ENCODE measurements at regions not wholly inside any gene's neighbourhood (a gene's known extent, or its start where the extent isn't known, plus 50 kb on each side); places are given as distances from the start of the nearest gene placed in this dataset.
"Not testable (repeated sequence)": the region's sequence is repeated elsewhere in the genome, so short reads cannot be mapped to it uniquely, and the experiment has no call there.

DNA sequence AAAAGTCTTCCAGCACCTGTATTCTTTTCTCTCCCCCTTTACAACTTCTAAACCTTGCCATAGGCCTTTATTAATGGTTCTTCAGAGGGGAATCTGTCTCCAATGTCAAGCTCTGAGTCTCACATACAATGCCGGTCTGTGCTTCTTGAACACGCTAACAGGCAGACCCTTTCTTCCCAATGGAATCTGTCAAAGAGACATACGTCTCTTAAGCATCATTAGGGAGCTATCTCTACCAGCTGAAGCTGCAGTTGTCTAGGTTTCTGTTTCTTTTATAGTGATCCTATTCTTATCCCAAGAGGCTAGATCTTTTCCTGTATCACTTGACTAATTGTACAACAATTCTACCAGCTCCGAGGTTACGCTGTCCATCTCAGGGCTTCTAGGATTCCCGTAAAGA, 560.8 kb upstream of the NBEA start:
- no peak for DNase-seq

DNA sequence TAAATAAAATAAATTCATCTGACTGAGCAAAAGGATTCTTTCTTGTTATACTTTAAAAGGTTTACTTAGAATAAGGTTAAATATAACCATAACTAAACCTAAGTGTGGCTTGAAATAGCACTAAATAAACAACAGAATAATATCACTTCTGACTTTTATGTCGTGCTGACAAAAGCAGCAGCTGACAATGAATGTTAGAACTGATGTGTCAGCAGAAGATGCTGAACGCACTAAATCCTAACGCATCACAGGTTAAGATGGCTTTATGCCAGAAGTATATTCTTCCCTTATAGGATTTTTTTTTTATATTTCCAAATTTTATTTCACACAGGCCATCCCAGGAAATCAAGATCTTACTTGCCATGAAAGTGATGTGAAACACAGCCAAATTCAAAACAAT, 558.3 kb upstream of the NBEA start:
- DNase-seq: no peak

DNA sequence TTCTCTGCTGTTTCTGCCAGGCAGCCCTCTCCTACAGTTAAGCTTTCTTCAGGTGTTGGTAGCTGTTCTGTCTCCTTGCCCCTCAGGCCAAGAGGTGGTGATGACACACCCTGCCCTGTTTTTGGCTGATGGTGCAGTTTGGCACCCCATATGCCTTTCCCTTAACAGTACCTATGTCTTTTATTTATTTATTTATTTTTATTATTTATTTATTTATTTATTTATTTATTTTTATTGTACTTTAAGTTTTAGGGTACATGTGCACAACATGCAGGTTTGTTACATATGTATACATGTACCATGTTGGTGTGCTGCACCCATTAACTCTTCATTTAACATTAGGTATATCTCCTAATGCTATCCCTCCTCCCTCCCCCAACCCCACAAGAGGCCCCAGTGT, 555.8 kb upstream of the NBEA start:
- DNase-seq: not testable (repeated sequence)

DNA sequence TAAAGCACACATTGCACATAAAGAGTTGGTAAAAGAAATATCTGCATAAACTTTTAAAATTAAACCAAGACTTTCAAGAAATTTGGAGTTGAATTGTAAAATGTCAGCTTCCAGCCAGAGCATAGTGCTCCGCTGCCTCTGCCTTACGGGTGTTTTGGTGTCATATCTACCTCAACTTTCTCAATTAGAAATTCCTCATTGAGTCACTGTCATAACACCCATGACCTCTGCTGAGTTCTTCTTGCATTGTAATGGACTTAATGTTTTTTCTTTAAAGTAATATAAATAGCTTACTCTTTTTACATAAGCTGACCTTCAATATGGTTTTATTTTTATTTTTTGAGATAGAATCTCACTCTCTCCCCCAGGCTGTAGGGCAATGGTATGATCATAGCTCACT, 551.0 kb upstream of the NBEA start:
- no peak for DNase-seq

DNA sequence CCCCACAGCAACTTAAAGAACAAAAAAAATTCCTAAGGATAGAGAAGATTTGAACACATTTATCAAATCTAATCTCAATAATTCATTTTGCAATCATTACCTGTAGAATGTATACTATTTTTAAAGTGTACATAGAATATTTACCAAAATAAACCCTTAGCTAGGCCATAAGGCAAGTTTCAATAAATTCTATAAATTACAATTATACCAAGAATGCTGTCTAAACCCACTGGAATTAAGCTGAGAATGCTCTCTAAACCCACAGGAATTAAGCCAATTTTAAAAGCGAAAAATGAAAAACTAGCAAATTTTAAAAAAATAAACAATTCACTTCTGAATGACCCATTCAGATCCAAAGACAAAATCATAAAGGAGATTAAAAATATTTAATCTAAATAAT, 540.4 kb upstream of the NBEA start:
- no peak for DNase-seq

DNA sequence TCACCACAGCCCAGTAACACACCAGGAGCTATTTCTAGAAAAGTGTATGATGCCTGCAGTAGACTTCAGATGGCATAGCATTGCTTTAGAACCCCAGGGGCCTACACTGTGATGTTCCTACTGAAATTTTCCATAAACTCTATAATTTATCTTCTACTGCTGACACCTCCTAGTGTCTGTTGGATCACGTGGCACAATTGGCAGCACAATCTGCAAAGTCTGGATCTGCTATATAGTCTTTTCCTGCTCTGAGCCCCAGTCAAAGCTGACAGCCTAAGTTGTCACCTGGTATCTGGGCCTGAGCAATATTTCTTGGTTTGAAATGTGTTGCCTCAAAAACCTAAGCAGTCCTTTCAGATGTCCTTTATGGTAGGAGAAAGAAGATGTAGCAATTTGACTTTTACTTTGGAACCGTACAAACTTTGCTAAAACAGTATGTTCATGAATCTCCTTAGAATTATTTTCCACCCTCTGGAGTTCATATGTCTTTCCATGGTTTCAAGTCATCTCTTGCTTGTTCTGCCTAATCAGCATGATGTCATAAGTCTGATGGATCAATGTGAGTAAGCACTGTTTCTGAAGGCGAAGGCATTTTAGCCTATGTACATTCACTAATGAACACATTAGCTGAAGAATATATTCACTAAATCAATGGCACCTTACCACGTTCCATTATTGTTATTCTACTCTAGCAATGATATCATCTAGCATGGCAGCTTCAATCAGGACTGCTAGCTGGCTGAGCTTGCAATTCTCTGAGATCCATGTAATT, 536.5 kb upstream of the NBEA start:
- no peak for DNase-seq

DNA sequence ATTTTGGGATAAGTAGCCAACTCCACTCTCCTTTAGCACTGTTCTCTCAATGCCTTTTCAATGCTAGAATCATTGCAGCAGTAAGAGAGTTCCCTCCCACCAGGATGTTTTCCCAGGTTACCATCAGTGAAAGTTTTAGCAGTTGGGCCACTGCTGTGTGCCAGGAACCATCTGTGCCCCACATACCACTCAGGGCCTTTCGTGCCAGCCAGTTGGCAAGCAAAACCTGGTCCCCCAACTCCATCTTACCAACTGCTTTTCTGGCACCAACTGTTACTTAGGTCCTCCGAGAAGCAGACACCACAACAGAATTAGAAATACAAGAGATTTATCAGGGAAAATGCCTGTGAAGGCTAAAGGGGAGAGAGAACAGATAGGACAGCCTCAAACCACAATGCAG, 533.4 kb upstream of the NBEA start:
- no peak for DNase-seq

DNA sequence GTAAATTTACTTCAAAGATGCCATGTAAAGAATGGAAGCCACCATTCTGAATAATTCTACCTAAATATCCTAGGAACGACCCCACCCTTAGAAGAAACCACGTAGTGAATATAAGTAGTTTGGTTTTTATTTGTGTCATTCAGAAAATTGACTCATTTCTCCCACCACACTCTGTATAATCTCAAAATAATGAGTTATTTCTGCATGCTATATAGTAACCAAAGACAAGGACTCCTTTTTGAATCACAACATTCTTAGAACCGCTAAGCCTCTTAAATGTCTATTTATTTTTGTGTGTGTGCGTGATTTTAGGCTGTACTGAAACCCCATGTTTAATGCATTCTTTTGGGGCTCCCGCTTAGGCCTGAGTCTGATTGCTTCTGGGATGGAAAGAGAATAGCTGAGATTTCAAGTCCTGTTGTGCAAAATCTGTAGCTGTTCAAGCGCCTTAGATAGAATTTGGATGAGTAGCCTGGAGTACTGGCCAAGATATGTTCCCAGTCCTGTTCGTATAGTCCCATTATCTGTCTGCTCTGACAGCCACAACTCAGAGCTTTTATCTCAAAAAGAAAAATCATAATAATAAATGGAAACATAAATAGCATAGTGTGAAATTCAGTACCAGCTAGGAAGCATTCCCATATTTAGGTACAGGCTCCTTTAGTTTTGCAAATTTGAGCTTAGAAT, 532.4 kb upstream of the NBEA start:
- DNase-seq: no peak

DNA sequence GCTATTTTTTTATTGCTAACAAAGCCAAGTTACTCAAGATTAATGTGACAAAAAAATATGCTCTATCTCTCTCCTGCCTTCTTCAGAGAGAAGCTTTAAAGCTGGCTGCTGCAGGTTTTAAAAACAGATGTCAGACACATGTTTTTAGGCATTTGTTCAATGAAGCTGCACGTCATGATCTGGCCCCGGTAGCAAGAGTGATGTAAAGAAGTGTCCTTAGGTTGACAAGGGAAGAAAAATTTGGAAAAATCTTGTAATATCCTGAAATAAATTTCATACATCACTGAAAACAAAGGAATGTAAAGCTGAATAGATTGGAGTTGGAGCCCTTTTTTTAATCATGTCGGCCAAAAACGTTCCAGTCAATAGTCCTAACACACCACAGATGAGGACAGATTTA, 531.4 kb upstream of the NBEA start:
- peak; percentile 76 for DNase-seq

DNA sequence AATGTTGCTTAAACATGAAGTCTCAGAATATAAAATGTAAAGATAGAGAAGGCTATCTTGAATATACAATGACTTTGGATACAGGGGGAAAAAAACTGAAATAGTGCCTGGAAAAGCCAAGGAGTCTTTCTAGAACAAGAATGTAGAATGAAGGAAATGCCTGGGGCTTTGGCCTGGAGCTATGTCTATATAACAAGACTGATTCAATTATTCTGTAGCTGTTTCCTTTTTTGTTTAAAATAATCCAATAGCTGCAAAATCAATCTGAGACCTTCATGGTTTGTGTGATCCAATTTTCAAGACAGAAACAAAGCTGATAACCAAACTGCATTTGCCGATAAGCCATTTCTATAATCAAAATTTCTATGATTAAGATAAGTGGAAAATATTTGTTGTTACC, 530.9 kb upstream of the NBEA start:
- DNase-seq: no peak

DNA sequence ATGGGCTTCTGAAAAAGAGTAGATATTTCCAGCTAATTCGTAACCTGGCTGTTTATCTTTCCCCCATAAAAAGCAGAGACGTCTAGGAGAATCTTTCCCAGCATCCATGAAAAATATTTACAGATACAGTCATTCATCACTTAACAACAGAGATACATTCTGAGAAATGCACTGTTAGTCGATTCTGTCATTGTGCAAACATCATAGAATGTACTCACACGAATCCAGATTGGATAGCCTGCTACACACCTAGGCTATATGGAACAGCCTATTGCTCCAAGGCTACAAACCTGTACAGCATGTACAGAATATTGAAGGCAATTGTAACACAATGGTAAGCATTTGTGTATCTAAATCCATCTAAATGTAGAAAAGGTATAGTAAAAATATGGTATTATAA, 530.2 kb upstream of the NBEA start:
- no peak for DNase-seq

DNA sequence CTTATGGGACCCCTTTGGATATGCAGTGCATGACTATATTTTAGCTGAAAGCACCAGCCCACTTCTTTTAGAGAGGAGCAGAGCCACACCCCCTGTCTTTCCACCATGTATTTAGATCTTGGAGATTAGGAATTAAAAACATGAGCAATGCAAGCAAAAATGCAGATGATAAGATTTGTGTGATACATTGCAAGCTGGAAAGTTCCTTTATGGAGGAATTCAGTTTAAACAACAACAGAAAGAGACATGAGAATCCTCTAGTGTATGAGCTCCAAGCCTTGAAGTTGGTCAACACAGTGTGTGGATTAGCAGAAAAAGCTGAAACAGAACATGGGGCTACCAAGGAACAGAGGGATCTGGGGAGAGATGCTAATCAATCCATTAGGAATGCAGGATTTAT, 529.8 kb upstream of the NBEA start:
- no peak for DNase-seq

DNA sequence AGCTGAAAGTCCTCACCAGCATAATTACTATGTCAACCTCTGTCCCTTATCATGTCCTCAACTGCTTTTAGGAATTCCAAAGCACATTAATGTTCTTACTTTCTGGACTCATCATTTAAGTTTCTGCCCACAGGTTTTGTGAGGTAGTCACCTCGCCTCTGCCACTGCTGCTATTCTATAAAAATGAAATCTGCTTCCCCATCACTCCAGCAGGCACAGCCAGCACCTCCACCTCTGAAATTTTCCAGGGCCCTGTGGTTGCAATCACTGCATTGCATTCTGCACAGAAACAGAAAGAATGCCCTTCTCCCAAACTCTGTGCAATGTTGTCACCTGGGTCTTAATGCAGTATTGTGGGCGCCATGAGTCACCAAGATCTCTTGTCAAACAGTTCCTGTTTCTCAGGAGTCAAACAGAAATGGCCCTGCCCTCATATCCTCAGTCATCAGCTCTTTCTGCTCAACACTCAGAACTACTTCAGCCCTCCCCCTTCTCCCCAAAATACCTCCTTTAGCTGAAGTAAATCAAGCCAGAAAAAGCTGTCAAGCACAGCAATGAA, 529.2 kb upstream of the NBEA start:
- no peak for DNase-seq

DNA sequence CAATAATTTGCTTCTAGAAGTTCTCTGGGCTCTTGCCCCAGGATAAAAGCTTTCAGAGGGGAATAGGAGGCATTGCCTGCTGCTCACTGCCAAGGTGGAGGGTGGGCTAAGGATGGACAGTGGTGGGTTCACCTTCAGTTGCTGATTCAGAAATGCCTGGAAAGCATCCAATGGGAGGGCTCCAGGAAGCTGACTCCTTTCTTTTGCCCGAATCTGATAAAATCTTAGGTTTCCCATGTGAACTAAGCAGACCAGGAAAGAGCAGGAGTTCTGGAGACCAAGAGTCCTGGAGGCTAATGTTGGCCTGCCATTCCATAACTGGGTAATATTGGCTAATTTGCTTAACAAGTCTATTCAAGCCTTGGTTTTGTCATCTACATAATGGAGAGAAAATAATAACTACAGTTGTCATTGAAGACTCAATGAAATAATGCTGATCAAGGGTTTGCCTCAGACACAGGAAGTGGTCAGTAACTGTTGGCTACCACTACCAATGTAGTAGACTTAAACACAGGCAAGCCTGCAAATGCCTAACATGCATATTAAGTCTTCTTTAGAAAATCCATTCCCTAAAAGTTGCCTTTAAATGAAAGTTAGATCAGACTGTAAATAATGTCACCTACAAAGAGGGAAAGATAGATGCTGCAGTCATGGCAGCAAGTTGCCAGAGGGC, 528.4 kb upstream of the NBEA start:
- no peak for DNase-seq

DNA sequence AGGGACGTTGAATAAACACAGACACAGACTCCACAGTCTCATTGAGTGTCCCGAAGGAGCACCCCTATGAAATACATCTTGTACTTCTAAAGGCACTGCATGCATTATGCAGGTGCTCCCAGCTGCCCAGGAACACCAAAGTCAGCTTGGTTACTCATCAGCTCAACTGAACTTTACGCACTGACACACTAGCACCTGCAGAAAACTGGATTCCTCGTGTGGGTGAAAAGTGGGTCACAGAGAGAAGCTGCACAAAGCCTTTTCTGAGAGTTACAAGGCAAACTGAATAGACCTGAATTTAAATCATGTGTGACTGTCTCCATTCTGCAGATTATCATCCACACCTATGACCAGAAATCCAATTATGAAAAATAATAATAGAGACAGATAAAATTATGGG, 527.5 kb upstream of the NBEA start:
- DNase-seq: no peak

DNA sequence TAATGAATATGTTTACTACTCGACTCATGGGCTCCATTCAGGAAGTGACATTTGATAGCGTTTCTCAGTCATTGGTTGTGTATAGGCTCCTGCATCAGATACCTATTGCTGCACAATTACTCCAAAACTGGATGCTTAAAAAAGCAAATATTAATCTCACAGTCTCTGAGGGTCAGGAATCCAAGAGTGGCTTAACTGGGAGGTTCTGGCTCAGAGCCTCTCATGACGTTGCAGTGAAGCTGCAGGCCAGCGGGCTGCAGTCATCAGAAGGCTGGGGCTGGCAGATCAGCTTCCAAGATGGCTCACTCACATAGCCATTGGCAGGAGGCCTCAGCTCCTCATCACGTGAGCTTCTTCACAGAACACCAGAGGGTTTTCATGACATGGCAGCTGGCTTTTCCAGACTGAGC, 525.1 kb upstream of the NBEA start:
- peak; percentile 84 for DNase-seq

DNA sequence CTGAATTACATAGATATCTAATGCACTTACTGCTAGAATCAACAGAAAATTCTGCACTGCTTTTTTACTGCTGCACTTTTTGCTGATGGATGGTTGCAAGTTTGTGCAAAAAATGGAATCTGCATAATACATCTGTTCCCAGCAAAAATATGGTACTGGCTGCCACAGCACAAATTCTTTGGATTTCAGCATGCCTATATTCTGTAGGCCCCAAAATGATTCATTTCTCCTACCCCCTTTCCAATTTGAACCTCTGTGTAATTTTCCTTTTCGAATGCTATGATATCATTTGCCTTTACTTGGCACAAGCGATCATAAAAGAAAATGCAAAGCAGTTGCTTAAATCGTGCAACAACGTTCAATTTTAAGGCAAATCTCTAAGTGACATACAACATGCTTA, 524.2 kb upstream of the NBEA start:
- no peak for DNase-seq

DNA sequence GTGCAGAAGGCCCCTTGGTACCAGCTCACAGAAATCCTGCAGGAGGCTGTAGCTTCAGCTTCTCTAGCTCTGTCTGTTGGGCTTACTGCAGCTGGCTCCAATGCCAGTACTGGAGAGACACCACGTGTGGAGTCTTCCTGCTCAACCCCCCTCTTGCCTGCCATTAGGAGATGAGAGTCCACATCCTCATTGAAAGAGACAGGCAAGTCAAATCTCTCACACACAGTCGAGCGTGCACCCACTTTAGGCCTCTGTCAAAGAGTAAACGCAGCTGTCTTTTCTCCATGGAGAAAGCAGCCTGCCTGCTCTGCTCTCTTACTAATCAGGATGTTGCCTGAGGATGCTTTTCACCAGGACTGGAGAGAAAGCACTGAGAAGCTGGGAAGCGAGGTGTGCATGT, 523.0 kb upstream of the NBEA start:
- no peak for DNase-seq

DNA sequence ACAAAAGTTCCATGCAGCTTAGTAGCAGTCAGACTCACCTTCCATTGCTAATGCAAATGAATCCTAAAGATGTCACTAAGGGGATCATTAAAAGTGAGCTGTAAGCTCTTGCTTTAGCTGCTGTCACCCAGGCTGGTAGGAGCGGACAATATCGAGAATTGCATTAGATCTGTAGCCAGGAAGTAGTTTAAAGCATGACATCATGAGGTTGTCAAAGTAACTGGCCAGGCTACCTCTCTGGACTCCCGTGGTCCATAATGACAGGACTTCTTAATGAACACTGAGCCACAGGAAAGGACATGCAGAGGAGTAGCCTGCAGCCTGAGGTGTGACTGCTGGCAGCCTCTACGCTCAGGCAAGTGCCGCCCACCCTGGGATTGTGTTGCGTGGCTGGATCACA, 522.3 kb upstream of the NBEA start:
- no peak for DNase-seq

DNA sequence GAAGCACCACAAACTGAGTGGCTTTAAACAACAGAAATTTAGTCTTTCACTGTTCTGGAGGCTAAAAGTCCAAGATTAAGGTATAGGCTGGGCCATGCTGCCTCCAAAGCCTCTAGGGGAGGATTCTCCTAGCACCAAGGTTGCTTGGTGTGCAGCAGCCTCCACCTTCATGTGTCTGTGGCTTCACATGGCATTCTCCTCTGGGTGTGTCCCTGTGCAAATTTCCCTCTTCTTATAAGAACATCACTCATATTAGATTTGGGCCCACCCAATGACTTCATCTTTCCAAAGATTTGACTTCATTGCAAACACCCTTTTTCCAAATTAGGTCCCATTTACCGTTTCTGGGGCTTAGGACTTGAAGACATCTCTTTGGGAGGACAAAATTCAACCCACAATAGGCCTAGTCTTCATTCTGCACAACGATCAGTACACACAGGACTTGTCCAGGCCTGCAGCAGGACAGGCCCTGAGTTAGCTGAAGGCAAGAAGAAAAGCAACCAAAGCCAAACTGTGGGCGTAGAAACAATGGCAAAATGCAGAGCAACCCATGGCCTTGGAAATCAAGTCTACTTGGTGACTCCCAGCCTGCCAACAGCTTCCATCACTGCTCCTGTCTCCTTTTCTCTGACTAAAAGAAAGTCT, 521.2 kb upstream of the NBEA start:
- DNase-seq: no peak

DNA sequence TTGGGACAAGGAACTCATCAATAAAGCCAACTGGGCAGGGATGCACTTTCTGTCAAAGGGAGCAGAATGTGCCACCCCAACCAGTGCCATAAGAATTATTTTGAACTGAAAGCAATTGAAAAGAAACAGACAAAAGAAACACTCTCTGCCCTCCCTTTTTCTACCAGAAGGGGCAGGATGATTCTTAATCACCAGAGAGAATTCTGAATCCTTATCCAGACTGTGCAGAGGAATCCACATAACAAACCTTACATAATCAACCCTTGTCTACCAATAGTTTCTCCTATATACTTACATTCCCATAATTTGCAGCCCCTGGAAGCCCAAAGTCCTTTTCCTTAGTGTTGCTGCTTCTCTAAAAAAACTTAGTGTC, 520.7 kb upstream of the NBEA start:
- no peak for DNase-seq

DNA sequence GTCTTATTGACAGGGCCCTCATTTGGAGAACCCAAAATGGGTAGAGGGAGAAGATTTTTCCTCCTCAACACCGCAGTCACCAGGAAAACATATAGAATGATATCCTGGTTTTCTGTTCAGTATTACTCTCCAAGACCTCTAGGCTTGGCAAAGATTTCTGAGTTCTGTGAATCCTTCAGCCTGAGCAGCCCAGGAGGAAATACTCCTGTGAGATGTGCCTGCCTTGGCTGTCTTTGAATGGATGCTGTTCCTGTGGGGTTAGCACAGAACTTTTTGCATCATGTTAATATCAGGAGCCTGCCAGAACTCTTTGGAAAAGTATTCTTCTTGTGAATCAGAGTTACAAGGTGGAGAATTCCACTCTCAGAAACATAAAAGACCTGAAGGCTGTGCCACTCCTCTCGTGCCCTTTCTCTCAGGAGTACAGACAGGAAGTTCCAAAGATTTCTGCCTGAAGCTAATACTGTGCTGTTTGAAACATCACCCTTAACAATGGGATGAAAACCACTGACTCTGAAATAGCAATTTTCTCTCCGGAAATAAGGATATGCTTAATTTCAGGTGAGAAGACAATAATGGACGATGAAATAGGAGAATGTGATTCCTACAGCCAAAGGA, 520.1 kb upstream of the NBEA start:
- DNase-seq: no peak

DNA sequence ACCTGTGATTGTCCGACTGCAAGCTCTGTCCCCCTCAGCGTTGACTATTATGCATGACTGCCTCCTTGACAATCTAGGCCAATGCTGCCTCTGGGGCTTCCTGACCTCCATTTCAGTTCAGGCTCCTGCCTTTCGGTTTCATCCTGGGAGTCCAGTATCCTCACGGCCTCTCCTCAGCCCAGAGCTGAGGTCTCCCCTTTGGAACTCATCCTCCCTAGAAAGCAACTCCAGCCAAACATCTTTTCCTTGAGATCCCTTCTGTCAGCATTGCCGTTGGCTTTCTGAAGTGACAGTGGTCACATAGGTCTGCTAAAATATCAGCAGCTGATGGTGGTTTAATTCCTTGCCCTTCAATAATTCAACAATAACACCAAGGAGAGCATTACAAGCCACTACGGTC, 519.1 kb upstream of the NBEA start:
- no peak for DNase-seq

All from right hindlimb (tissue), 1 donor.